Loucy (cell line): ENCODE measurements at regions not wholly inside any gene's neighbourhood (a gene's known extent, or its start where the extent isn't known, plus 50 kb on each side); places are given as distances from the start of the nearest gene placed in this dataset.

Experiments
- H2AFZ ChIP-seq: fragments of 200-600 bp; sonication (generic); 2 replicates; pipeline ENCODE4 v1.6.0; 2016; ENCODE audit warnings: antibody characterized with exemption, mild to moderate bottlenecking, low read length, moderate library complexity
- H3F3A ChIP-seq: fragments of 200-600 bp; 2 replicates; pipeline ENCODE4 v1.6.0; 2016; ENCODE audit warnings: antibody characterized with exemption, low read depth, mild to moderate bottlenecking
- H3K27me3 ChIP-seq: fragments of 200-600 bp; sonication (generic); 2 replicates; pipeline ENCODE4 v1.6.1; 2014; ENCODE audit warnings: low read length, mild to moderate bottlenecking; ENCODE audit not compliant: insufficient read depth, poor library complexity, severe bottlenecking
- H3K36me3 ChIP-seq: fragments of 200-600 bp; sonication (generic); 2 replicates; pipeline ENCODE4 v1.6.1; 2016; ENCODE audit warnings: low read length; ENCODE audit not compliant: insufficient read depth
- H3K4me1 ChIP-seq: fragments of 200-600 bp; sonication (generic); 2 replicates; pipeline ENCODE4 v1.5.1; 2014; ENCODE audit warnings: low read length, mild to moderate bottlenecking; ENCODE audit not compliant: insufficient read depth, poor library complexity, severe bottlenecking
- H3K4me2 ChIP-seq: fragments of 200-600 bp; sonication (generic); 2 replicates; pipeline ENCODE4 v1.6.0; 2014; ENCODE audit warnings: antibody characterized with exemption, low read length, low read depth, mild to moderate bottlenecking; ENCODE audit not compliant: poor library complexity, severe bottlenecking
- H3K4me3 ChIP-seq: fragments of 200-600 bp; sonication (generic); 2 replicates; pipeline ENCODE4 v1.5.1; 2014; ENCODE audit warnings: low read length, mild to moderate bottlenecking, mixed read lengths; ENCODE audit not compliant: poor library complexity, severe bottlenecking
- H3K79me2 ChIP-seq: fragments of 200-600 bp; sonication (generic); 2 replicates; pipeline ENCODE4 v1.6.1; 2014; ENCODE audit warnings: low read length; ENCODE audit not compliant: insufficient read depth
- H3K9ac ChIP-seq: fragments of 200-600 bp; sonication (generic); 2 replicates; pipeline ENCODE4 v1.6.0; 2014; ENCODE audit warnings: mild to moderate bottlenecking, low read depth, low read length, moderate library complexity; ENCODE audit not compliant: poor library complexity, severe bottlenecking
- H3K9me2 ChIP-seq: fragments of 200-600 bp; sonication (generic); replicated peaks from 2 replicates; pipeline ENCODE4 v1.6.1; 2016; ENCODE audit warnings: low read depth, low read length, mixed read lengths
- H3K9me3 ChIP-seq: fragments of 200-600 bp; sonication (generic); 2 replicates; pipeline ENCODE4 v1.6.1; 2014; ENCODE audit warnings: mild to moderate bottlenecking, antibody characterized with exemption, low read length, low read depth; ENCODE audit not compliant: insufficient read depth
- H4K20me1 ChIP-seq: fragments of 200-600 bp; sonication (generic); 2 replicates; pipeline ENCODE4 v1.6.0; 2014; ENCODE audit warnings: antibody characterized with exemption, low read length, mild to moderate bottlenecking; ENCODE audit not compliant: insufficient read depth, poor library complexity, severe bottlenecking
- EZH2phosphoT487 ChIP-seq: fragments of 200-600 bp; IDR thresholded peaks from 2 replicates; pipeline ENCODE4 v1.6.1; 2018; ENCODE audit warnings: antibody characterized with exemption, mild to moderate bottlenecking, moderate library complexity, borderline replicate concordance
- TF ChIP-seq, protein P1 (sequence below): fragments of 200-600 bp; sonication (generic); conservative IDR thresholded peaks from 2 replicates; pipeline ENCODE4 v1.5.1; 2014; ENCODE audit warnings: mild to moderate bottlenecking, antibody characterized with exemption, low read length

GRCh38 chr7:148485618-148486017 is 104.9 kb upstream of the C7orf33 start:
- Histone ChIP-seq H3K79me2 (no peaks in the 10 kb centered on the region), H3K9ac (no peak overlapping the region), H2AFZ (no peak overlapping the region), H3F3A (no peaks in the 10 kb centered on the region), H3K4me3 (no peak overlapping the region), H3K4me2 (no peak overlapping the region), H4K20me1 (no peaks in the 10 kb centered on the region), H3K27me3 (no peaks in the 10 kb centered on the region), H3K9me3 (no peaks in the 10 kb centered on the region), H3K9me2 (no peaks in the 10 kb centered on the region), H3K4me1 (no peaks in the 10 kb centered on the region), H3K36me3 (no peaks in the 10 kb centered on the region)
- TF ChIP-seq EZH2phosphoT487: no peak
- TF ChIP-seq, protein P1, sequence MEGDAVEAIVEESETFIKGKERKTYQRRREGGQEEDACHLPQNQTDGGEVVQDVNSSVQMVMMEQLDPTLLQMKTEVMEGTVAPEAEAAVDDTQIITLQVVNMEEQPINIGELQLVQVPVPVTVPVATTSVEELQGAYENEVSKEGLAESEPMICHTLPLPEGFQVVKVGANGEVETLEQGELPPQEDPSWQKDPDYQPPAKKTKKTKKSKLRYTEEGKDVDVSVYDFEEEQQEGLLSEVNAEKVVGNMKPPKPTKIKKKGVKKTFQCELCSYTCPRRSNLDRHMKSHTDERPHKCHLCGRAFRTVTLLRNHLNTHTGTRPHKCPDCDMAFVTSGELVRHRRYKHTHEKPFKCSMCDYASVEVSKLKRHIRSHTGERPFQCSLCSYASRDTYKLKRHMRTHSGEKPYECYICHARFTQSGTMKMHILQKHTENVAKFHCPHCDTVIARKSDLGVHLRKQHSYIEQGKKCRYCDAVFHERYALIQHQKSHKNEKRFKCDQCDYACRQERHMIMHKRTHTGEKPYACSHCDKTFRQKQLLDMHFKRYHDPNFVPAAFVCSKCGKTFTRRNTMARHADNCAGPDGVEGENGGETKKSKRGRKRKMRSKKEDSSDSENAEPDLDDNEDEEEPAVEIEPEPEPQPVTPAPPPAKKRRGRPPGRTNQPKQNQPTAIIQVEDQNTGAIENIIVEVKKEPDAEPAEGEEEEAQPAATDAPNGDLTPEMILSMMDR: no peak

- no peaks in the 10 kb centered on the region for H3K36me3 ChIP-seq
- H3F3A ChIP-seq: no peaks in the 10 kb centered on the region
- H3K4me2 ChIP-seq: no peak overlapping the region
- H3K4me3 ChIP-seq: no peak overlapping the region
- H3K9ac ChIP-seq: no peak overlapping the region
- H3K9me3 ChIP-seq: no peaks in the 10 kb centered on the region
- no peaks in the 10 kb centered on the region for H3K4me1 ChIP-seq
- TF ChIP-seq EZH2phosphoT487: no peak
- TF ChIP-seq, protein P1: no peak
- H4K20me1 ChIP-seq: no peaks in the 10 kb centered on the region
- H3K9me2 ChIP-seq: no peaks in the 10 kb centered on the region
- no peaks in the 10 kb centered on the region for H3K27me3 ChIP-seq
- H3K79me2 ChIP-seq: no peaks in the 10 kb centered on the region
- H2AFZ ChIP-seq: no peak overlapping the region
Observed at GRCh38 chr7:148486937-148487336, 103.6 kb upstream of the C7orf33 start.

DNA sequence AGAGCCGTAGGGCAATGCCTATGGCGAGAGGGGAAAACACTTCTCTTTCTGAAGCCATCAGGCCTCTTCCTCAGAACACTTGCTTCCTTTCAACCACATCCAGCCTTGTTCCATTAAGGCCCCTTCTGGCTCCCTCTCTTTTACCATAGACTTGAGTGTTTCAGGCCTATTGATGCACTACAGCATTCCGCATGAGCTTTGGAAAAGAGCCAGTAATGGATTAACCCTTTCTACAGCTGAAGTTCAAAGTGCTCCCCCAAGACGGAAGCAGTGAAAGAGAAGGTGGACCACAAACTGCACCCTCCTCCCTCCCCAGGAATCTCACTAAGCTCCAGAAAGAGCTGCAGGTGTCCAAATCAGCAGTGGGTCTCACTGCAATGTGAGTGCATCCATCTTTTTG is 102.7 kb upstream of the C7orf33 start:
- Histone ChIP-seq H3F3A (no peaks in the 10 kb centered on the region), H3K4me1 (no peaks in the 10 kb centered on the region), H4K20me1 (no peaks in the 10 kb centered on the region), H3K27me3 (no peaks in the 10 kb centered on the region), H3K4me3 (no peak overlapping the region), H3K36me3 (no peaks in the 10 kb centered on the region), H3K4me2 (no peak overlapping the region), H2AFZ (no peak overlapping the region), H3K9ac (no peak overlapping the region), H3K79me2 (no peaks in the 10 kb centered on the region), H3K9me2 (no peaks in the 10 kb centered on the region), H3K9me3 (no peaks in the 10 kb centered on the region)
- no peak for TF ChIP-seq EZH2phosphoT487
- TF ChIP-seq, protein P1: no peak
